ENCODE measurements at regions not wholly inside any gene's neighbourhood (a gene's known extent, or its start where the extent isn't known, plus 50 kb on each side); places are given as distances from the start of the nearest gene placed in this dataset.

DNA sequence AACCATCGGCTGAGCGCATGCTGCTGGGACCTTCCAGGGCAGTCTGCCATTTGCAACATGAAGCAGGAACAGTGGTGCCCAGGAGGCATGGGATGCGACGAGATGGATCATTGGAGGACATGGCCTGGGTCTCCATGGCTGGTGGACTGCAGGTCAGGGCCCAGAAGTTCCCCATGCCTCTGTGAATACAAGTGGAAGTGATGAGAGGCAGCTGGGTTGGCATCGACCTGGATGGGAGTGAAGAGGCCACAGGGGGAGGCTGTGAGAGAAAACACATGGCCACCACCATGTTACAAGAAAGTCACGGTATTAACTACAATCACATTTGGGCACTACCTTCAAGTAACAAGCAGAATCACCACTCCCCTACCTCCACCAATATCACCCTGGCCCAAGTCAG is 262.0 kb downstream of the FOXO1 start:
- Histone ChIP-seq H3K9me3 (ENCODE audit: control insufficient read depth, insufficient read depth, low read depth, low read length) (no peaks in the 10 kb centered on the region), H3K36me3 (ENCODE audit: control insufficient read depth in 2 of 2, insufficient read depth in 1 of 2, low read length in 2 of 2) (no peaks in the 10 kb centered on the region), H3K4me3 (ENCODE audit: low read depth, low read length) (no peak overlapping the region), H3K4me1 (ENCODE audit: control insufficient read depth, insufficient read depth, low read length) (no peaks in the 10 kb centered on the region), H3K27ac (ENCODE audit: extremely low read depth, low read depth, low read length) (no peak overlapping the region)
- TF ChIP-seq, protein P1, sequence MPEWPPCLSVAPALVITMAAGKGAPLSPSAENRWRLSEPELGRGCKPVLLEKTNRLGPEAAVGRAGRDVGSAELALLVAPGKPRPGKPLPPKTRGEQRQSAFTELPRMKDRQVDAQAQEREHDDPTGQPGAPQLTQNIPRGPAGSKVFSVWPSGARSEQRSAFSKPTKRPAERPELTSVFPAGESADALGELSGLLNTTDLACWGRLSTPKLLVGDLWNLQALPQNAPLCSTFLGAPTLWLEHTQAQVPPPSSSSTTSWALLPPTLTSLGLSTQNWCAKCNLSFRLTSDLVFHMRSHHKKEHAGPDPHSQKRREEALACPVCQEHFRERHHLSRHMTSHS (tag by site-specific recombination; IDR thresholded peaks at IDR 0.05), result no peak
- TF ChIP-seq ZNF639 (tag by site-specific recombination; IDR thresholded peaks at IDR 0.05), result no peak
- TF ChIP-seq REPIN1 (tag by site-specific recombination; IDR thresholded peaks at IDR 0.05; ENCODE audit: low read depth), result no peak
- TF ChIP-seq HOXD13 (CRISPR knock-in tag; IDR thresholded peaks at IDR 0.05; ENCODE audit: borderline replicate concordance), result no peak
- TF ChIP-seq ZNF610 (tag by site-specific recombination; IDR thresholded peaks at IDR 0.05; ENCODE audit: borderline replicate concordance), result no peak
- TF ChIP-seq ZNF658 (tag by site-specific recombination; IDR thresholded peaks at IDR 0.05), result no peak
- TF ChIP-seq ZNF132 (tag by site-specific recombination; IDR thresholded peaks at IDR 0.05; ENCODE audit: borderline replicate concordance), result no peak
- no peak for TF ChIP-seq ZNF626 (tag by site-specific recombination; IDR thresholded peaks at IDR 0.05)
- TF ChIP-seq, protein P2, sequence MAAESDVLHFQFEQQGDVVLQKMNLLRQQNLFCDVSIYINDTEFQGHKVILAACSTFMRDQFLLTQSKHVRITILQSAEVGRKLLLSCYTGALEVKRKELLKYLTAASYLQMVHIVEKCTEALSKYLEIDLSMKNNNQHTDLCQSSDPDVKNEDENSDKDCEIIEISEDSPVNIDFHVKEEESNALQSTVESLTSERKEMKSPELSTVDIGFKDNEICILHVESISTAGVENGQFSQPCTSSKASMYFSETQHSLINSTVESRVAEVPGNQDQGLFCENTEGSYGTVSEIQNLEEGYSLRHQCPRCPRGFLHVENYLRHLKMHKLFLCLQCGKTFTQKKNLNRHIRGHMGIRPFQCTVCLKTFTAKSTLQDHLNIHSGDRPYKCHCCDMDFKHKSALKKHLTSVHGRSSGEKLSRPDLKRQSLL (tag by site-specific recombination; IDR thresholded peaks at IDR 0.05), result no peak
- no peak for TF ChIP-seq EGR2 (tag by site-specific recombination; IDR thresholded peaks at IDR 0.05; ENCODE audit: low read depth)
- TF ChIP-seq ZBTB44 (tag by site-specific recombination; IDR thresholded peaks at IDR 0.05), result no peak
- no peak for TF ChIP-seq ZNF792 (tag by site-specific recombination; IDR thresholded peaks at IDR 0.05)
- TF ChIP-seq ZNF785 (tag by site-specific recombination; IDR thresholded peaks at IDR 0.05), result no peak
- TF ChIP-seq, protein P3, sequence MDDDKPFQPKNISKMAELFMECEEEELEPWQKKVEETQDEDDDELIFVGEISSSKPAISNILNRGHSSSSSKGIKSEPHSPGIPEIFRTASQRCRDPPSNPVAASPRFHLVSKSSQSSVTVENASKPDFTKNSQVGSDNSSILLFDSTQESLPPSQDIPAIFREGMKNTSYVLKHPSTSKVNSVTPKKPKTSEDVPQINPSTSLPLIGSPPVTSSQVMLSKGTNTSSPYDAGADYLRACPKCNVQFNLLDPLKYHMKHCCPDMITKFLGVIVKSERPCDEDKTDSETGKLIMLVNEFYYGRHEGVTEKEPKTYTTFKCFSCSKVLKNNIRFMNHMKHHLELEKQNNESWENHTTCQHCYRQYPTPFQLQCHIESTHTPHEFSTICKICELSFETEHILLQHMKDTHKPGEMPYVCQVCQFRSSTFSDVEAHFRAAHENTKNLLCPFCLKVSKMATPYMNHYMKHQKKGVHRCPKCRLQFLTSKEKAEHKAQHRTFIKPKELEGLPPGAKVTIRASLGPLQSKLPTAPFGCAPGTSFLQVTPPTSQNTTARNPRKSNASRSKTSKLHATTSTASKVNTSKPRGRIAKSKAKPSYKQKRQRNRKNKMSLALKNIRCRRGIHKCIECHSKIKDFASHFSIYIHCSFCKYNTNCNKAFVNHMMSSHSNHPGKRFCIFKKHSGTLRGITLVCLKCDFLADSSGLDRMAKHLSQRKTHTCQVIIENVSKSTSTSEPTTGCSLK (tag by site-specific recombination; IDR thresholded peaks at IDR 0.05), result no peak
- TF ChIP-seq ZBTB26 (tag by site-specific recombination; optimal IDR thresholded peaks at IDR 0.05), result no peak
- no peak for TF ChIP-seq ZNF76 (tag by site-specific recombination; IDR thresholded peaks at IDR 0.05; ENCODE audit: borderline replicate concordance, low read depth)
- no peak for TF ChIP-seq ZNF19 (tag by site-specific recombination; IDR thresholded peaks at IDR 0.05; ENCODE audit: low read depth)
- CTCF ChIA-PET, result no interaction called here
- POLR2A ChIA-PET, result no interaction called here
